H9 (cell line): ENCODE measurements at regions not wholly inside any gene's neighbourhood (a gene's known extent, or its start where the extent isn't known, plus 50 kb on each side); places are given as distances from the start of the nearest gene placed in this dataset.

Experiments
- DNase-seq: peaks from one replicate; pipeline ENCODE4 v3.0.0-alpha.2; 2017
- H2AFZ ChIP-seq: one replicate; pipeline ENCODE4 v1.6.1; 2013; ENCODE audit warnings: mild to moderate bottlenecking, low read length, control low read depth, moderate library complexity
- H2AK5ac ChIP-seq: 2 replicates; pipeline ENCODE4 v1.6.1; 2013; ENCODE audit warnings: low read length, control low read depth, mixed read lengths; ENCODE audit not compliant: insufficient read length
- H2BK120ac ChIP-seq: one replicate; pipeline ENCODE4 v1.6.1; 2013; ENCODE audit warnings: low read depth, mild to moderate bottlenecking, low read length, control low read depth, inconsistent platforms; ENCODE audit not compliant: poor library complexity, severe bottlenecking
- H2BK12ac ChIP-seq: 2 replicates; pipeline ENCODE4 v1.6.1; 2013; ENCODE audit warnings: low read length, control low read depth, mixed read lengths, low read depth; ENCODE audit not compliant: insufficient read length
- H2BK15ac ChIP-seq: 2 replicates; pipeline ENCODE4 v1.6.1; 2013; ENCODE audit warnings: low read depth, low read length, control low read depth
- H2BK20ac ChIP-seq: one replicate; pipeline ENCODE4 v1.6.1; 2013; ENCODE audit warnings: low read depth, mild to moderate bottlenecking, low read length, control low read depth, inconsistent platforms; ENCODE audit not compliant: poor library complexity, severe bottlenecking
- H2BK5ac ChIP-seq: 2 replicates; pipeline ENCODE4 v1.6.1; 2013; ENCODE audit warnings: low read length, control low read depth, mixed read lengths; ENCODE audit not compliant: insufficient read length
- H3K14ac ChIP-seq: 2 replicates; pipeline ENCODE4 v1.6.1; 2013; ENCODE audit warnings: low read length, control low read depth; ENCODE audit not compliant: insufficient read depth
- H3K18ac ChIP-seq: 2 replicates; pipeline ENCODE4 v1.6.1; 2013; ENCODE audit warnings: low read depth, mild to moderate bottlenecking, mixed read lengths, low read length, control low read depth; ENCODE audit not compliant: insufficient read length
- H3K23ac ChIP-seq: 2 replicates; pipeline ENCODE4 v1.6.1; 2013; ENCODE audit warnings: low read length, control low read depth, mixed read lengths, low read depth; ENCODE audit not compliant: insufficient read length
- H3K23me2 ChIP-seq: 2 replicates; pipeline ENCODE4 v1.6.1; 2013; ENCODE audit warnings: low read depth, mild to moderate bottlenecking, mixed read lengths, low read length, control low read depth; ENCODE audit not compliant: insufficient read length, poor library complexity, severe bottlenecking
- H3K27ac ChIP-seq: 2 replicates; pipeline ENCODE4 v1.5.1; 2013; ENCODE audit warnings: low read length, control low read depth, mixed read lengths, low read depth; ENCODE audit not compliant: insufficient read length
- H3K27me3 ChIP-seq: 2 replicates; pipeline ENCODE4 v1.6.1; 2013; ENCODE audit warnings: low read length, control low read depth, inconsistent platforms; ENCODE audit not compliant: insufficient read depth
- H3K4ac ChIP-seq: 2 replicates; pipeline ENCODE4 v1.6.1; 2013; ENCODE audit warnings: low read depth, mild to moderate bottlenecking, control low read depth, inconsistent platforms, low read length, moderate library complexity
- H3K4me1 ChIP-seq: 2 replicates; pipeline ENCODE4 v1.6.1; 2013; ENCODE audit warnings: low read length, control low read depth, inconsistent platforms; ENCODE audit not compliant: insufficient read depth
- H3K4me2 ChIP-seq: 2 replicates; pipeline ENCODE4 v1.6.1; 2013; ENCODE audit warnings: low read length, control low read depth, mixed read lengths; ENCODE audit not compliant: insufficient read length, insufficient read depth
- H3K56ac ChIP-seq: 2 replicates; pipeline ENCODE4 v1.6.1; 2013; ENCODE audit warnings: low read depth, mild to moderate bottlenecking, mixed read lengths, low read length, control low read depth; ENCODE audit not compliant: insufficient read length
- H3K79me1 ChIP-seq: 2 replicates; pipeline ENCODE4 v1.6.1; 2013; ENCODE audit warnings: low read depth, mild to moderate bottlenecking, moderate library complexity, low read length, control low read depth, inconsistent platforms; ENCODE audit not compliant: insufficient read depth, poor library complexity, severe bottlenecking
- H3K79me2 ChIP-seq: 2 replicates; pipeline ENCODE4 v1.6.1; 2013; ENCODE audit warnings: low read length, control low read depth, inconsistent platforms; ENCODE audit not compliant: insufficient read depth
- H3K9ac ChIP-seq: 2 replicates; pipeline ENCODE4 v1.6.1; 2013; ENCODE audit warnings: low read length, control low read depth, mixed read lengths; ENCODE audit not compliant: insufficient read length; ENCODE audit errors: extremely low read depth
- H3K9me3 ChIP-seq: one replicate; pipeline ENCODE4 v1.6.1; 2013; ENCODE audit warnings: low read depth, low read length, inconsistent platforms; ENCODE audit not compliant: control insufficient read depth
- H3T11ph ChIP-seq: one replicate; pipeline ENCODE4 v1.6.1; 2013; ENCODE audit warnings: mild to moderate bottlenecking, low read length, control low read depth, inconsistent platforms
- H4K20me1 ChIP-seq: one replicate; pipeline ENCODE4 v1.6.1; 2013; ENCODE audit not compliant: control insufficient read depth, insufficient read length, insufficient read depth
- H4K5ac ChIP-seq: 2 replicates; pipeline ENCODE4 v1.6.1; 2013; ENCODE audit warnings: low read depth, mild to moderate bottlenecking, mixed read lengths, low read length, control low read depth; ENCODE audit not compliant: insufficient read length
- H4K8ac ChIP-seq: replicated peaks from 2 replicates; pipeline ENCODE4 v1.6.1; 2013; ENCODE audit warnings: low read length, control low read depth, mixed read lengths, low read depth; ENCODE audit not compliant: insufficient read length
- H4K91ac ChIP-seq: 2 replicates; pipeline ENCODE4 v1.6.1; 2013; ENCODE audit warnings: low read depth, mild to moderate bottlenecking, moderate library complexity, mixed read lengths, low read length, control low read depth; ENCODE audit not compliant: insufficient read length
- H3K27ac Mint-ChIP-seq, 3 experiments: 2 replicates in 2 of 3; 3 replicates in 1 of 3; pipeline ENCODE4 v1.8.0; 2020 to 2021; ENCODE audit warnings: mixed read lengths in 3 of 3, mild to moderate bottlenecking in 1 of 3, moderate library complexity in 1 of 3
- H3K27me3 Mint-ChIP-seq: 2 replicates; pipeline ENCODE4 v1.8.0; 2021; ENCODE audit warnings: low read depth, mild to moderate bottlenecking, moderate library complexity, mixed read lengths
- H3K36me3 Mint-ChIP-seq, 3 experiments: 2 replicates in 2 of 3; 3 replicates in 1 of 3; pipeline ENCODE4 v1.8.0; 2020 to 2021; ENCODE audit warnings: low read depth in 3 of 3, mixed read lengths in 3 of 3; ENCODE audit not compliant: insufficient read depth in 1 of 3
- H3K4me1 Mint-ChIP-seq, 2 experiments: 2 replicates each; pipeline ENCODE4 v1.8.0; 2020; ENCODE audit warnings: mixed read lengths in 2 of 2
- H3K4me3 Mint-ChIP-seq, 2 experiments: 2 replicates in 1 of 2; 3 replicates in 1 of 2; pipeline ENCODE4 v1.8.0; 2020 to 2021; ENCODE audit warnings: mild to moderate bottlenecking in 2 of 2, mixed read lengths in 2 of 2, moderate library complexity in 1 of 2
- H3K9me3 Mint-ChIP-seq, 2 experiments: 2 replicates in 1 of 2; 3 replicates in 1 of 2; pipeline ENCODE4 v1.8.0; 2020; ENCODE audit warnings: mild to moderate bottlenecking in 2 of 2, mixed read lengths in 2 of 2, moderate library complexity in 1 of 2
- WGBS: extraction: QIAGEN DNeasy Blood & Tissue Kit; methylation state at CpG from one replicate; pipeline ENCODE4 v1.1.7; 2013; ENCODE audit warnings: missing lambda C conversion rate, low lambda C conversion rate, mixed read lengths; ENCODE audit not compliant: insufficient read length; ENCODE audit errors: extremely low coverage; 5-methylcytosine and 5-hydroxymethylcytosine counted together
- TF ChIP-seq, protein P1 (sequence below): fragments of 200-600 bp; sonication (generic); conservative IDR thresholded peaks from 3 replicates; pipeline ENCODE4 v1.8.0; 2021; ENCODE audit warnings: antibody characterized with exemption, mild to moderate bottlenecking

DNA sequence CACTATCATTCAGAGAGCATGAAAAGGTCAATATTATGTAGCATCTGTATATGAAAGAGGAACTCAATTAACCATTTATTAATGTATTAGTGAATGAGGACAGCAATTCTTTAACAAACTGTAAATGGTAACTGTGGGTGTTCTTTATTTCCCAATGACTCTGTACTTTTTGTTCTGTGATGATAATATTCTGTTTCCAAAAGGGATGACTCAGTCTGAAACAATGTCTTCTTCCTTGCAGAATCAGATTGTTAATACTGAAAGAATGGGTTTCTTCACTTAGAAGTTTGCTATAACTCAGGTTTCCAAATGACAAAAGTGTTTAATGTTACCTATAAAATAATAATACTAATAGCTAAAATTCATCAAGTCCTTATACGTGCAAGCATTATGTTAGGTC is 1518.7 kb upstream of the WWC1 start:
- Histone ChIP-seq H2AK5ac (no peak overlapping the region), H2BK15ac (no peak overlapping the region), H3T11ph (no peak overlapping the region), H3K4ac (no peak overlapping the region), H3K23me2 (no peaks in the 10 kb centered on the region), H2BK5ac (no peak overlapping the region), H4K5ac (no peak overlapping the region), H3K9me3 (no peaks in the 10 kb centered on the region), H2BK12ac (no peak overlapping the region), H3K9ac (no peak overlapping the region), H3K14ac (no peak overlapping the region), H3K56ac (no peak overlapping the region), H3K4me1 (no peaks in the 10 kb centered on the region), H4K8ac (no peak overlapping the region), H3K79me2 (no peaks in the 10 kb centered on the region), H4K20me1 (no peaks in the 10 kb centered on the region), H2AFZ (no peak overlapping the region), H2BK120ac (no peak overlapping the region), H4K91ac (no peak overlapping the region), H3K23ac (no peak overlapping the region), H3K79me1 (no peaks in the 10 kb centered on the region), H3K4me2 (no peak overlapping the region), H3K27me3 (no peaks in the 10 kb centered on the region), H2BK20ac (no peak overlapping the region), H3K27ac (no peak overlapping the region), H3K18ac (no peak overlapping the region)
- no peak overlapping the region; a peak in 1 of 7 replicates for H3K27ac Mint-ChIP-seq
- H3K36me3 Mint-ChIP-seq = peaks cover 7 to 20% (median 8%) of the 10 kb centered on the region in 3 experiments
- DNase-seq = no peak
- no CpG with 5 or more reads among the region's 1 CpG for WGBS
- H3K9me3 Mint-ChIP-seq = peaks cover 11 to 17% of the 10 kb centered on the region in 2 experiments; a peak in 4 of 5 replicates
- TF ChIP-seq, protein P1, sequence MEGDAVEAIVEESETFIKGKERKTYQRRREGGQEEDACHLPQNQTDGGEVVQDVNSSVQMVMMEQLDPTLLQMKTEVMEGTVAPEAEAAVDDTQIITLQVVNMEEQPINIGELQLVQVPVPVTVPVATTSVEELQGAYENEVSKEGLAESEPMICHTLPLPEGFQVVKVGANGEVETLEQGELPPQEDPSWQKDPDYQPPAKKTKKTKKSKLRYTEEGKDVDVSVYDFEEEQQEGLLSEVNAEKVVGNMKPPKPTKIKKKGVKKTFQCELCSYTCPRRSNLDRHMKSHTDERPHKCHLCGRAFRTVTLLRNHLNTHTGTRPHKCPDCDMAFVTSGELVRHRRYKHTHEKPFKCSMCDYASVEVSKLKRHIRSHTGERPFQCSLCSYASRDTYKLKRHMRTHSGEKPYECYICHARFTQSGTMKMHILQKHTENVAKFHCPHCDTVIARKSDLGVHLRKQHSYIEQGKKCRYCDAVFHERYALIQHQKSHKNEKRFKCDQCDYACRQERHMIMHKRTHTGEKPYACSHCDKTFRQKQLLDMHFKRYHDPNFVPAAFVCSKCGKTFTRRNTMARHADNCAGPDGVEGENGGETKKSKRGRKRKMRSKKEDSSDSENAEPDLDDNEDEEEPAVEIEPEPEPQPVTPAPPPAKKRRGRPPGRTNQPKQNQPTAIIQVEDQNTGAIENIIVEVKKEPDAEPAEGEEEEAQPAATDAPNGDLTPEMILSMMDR = no peak
- peaks cover 11 to 19% of the 10 kb centered on the region in 2 experiments; a peak in 3 of 4 replicates for H3K4me1 Mint-ChIP-seq
- H3K4me3 Mint-ChIP-seq = no peak overlapping the region
- H3K27me3 Mint-ChIP-seq = no peaks in the 10 kb centered on the region; the same call in 1 of the 2 replicates
